Upper lobe of right lung (tissue), 1 donor: ENCODE measurements at regions not wholly inside any gene's neighbourhood (a gene's known extent, or its start where the extent isn't known, plus 50 kb on each side); places are given as distances from the start of the nearest gene placed in this dataset.

Experiments
- ATAC-seq: fragments of 200-7000 bp; cut with Tn5 transposase; one replicate; pipeline ENCODE4 v1.9.1; 2020; ENCODE audit warnings: mild to moderate bottlenecking, moderate library complexity
- DNase-seq: peaks from one replicate; pipeline ENCODE4 v3.0.0-alpha.2; 2020
- H3K27ac ChIP-seq: fragments of 200-600 bp; one replicate; pipeline ENCODE4 v1.8.0; 2022
- H3K27me3 ChIP-seq: fragments of 200-600 bp; one replicate; pipeline ENCODE4 v1.8.0; 2022; ENCODE audit warnings: mild to moderate bottlenecking
- H3K36me3 ChIP-seq: fragments of 200-600 bp; one replicate; pipeline ENCODE4 v1.8.0; 2022
- H3K4me1 ChIP-seq: fragments of 200-600 bp; one replicate; pipeline ENCODE4 v1.8.0; 2022
- H3K4me3 ChIP-seq: fragments of 200-600 bp; one replicate; pipeline ENCODE4 v1.8.0; 2022; ENCODE audit warnings: mild to moderate bottlenecking
- H3K9me3 ChIP-seq: fragments of 200-600 bp; one replicate; pipeline ENCODE4 v1.8.0; 2022
- intact Hi-C: fragments of 100-400 bp; cut with DNase I; formaldehyde crosslinking; loops from one replicate; pipeline ENCODE4 v1.11.0; 2022
- TF ChIP-seq, protein P1 (sequence below): fragments of 200-600 bp; IDR thresholded peaks from one replicate; pipeline ENCODE4 v1.8.0; 2022; ENCODE audit warnings: antibody characterized with exemption
- donor health status: DM: no; HTN: yes; CAD: no; lungs with severe emphysema.

DNA sequence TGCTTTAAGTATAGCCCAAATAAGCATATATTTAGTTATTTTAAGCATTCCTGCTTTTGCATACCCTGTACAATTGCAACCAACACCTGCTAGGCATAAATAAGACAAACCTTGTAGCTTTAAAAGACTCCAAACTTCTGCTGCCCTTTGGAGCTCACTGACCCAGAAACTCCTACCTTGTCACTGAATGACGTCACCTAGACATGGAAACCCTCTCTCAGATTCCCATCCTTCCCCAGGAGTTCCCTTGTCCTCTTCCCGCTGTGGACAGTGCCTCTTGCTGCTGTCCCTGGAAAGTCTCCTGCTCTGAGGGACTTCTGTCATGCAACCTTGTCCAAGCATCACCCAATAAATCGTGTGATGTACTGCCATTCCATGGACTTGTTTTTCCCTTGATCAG is 507.2 kb downstream of the GRXCR1 start:
- DNase-seq (no peak), ATAC-seq (no peak)
- TF ChIP-seq, protein P1, sequence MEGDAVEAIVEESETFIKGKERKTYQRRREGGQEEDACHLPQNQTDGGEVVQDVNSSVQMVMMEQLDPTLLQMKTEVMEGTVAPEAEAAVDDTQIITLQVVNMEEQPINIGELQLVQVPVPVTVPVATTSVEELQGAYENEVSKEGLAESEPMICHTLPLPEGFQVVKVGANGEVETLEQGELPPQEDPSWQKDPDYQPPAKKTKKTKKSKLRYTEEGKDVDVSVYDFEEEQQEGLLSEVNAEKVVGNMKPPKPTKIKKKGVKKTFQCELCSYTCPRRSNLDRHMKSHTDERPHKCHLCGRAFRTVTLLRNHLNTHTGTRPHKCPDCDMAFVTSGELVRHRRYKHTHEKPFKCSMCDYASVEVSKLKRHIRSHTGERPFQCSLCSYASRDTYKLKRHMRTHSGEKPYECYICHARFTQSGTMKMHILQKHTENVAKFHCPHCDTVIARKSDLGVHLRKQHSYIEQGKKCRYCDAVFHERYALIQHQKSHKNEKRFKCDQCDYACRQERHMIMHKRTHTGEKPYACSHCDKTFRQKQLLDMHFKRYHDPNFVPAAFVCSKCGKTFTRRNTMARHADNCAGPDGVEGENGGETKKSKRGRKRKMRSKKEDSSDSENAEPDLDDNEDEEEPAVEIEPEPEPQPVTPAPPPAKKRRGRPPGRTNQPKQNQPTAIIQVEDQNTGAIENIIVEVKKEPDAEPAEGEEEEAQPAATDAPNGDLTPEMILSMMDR = no peak
- H3K4me1 ChIP-seq = no peaks in the 10 kb centered on the region
- H3K27me3 ChIP-seq = no peaks in the 10 kb centered on the region
- H3K27ac ChIP-seq = no peak overlapping the region
- H3K36me3 ChIP-seq = no peaks in the 10 kb centered on the region
- intact Hi-C loops = no loop called here
- H3K4me3 ChIP-seq = no peak overlapping the region
- no peaks in the 10 kb centered on the region for H3K9me3 ChIP-seq

DNA sequence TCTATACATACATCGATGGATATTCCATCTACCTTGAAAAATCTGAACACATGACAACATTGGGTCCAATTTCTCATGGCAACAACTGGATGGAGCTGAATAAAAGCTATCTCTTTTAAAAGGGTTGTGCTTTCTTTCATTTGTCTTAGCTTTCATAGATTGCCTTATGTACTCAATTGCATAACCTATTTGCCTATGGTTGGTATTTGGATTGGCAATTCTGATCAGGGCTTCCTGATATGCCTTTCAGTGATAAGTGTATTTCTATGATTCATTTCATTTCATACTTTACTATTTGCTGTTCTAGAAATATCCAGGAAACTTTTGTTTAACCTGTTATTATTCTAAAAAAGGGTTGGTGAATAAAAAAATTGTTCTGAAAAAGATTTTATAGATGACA is 509.9 kb downstream of the GRXCR1 start:
- no peaks in the 10 kb centered on the region for H3K9me3 ChIP-seq

DNA sequence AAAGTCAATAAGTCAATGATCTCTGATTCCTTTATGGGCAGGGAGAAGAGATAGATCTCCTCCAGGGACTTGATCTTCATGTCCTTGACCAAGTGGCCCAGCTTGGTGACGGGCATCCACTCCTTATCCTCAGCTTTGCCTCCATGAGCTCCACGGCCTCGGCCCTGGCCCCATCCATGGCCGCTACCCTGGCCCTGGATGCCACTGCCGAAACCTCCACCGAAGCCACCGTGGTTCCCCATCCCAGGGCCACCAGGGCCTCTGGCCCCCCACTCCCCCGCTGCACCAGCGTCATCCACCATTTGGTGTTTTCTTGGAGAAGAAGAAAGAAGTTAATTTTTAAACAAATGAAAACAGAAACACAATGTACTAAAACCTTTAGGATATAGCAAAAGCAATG is 518.1 kb downstream of the GRXCR1 start:
- no peak for DNase-seq
- Histone ChIP-seq H3K27ac (no peak overlapping the region), H3K4me3 (no peak overlapping the region), H3K9me3 (no peaks in the 10 kb centered on the region), H3K4me1 (no peaks in the 10 kb centered on the region), H3K27me3 (no peaks in the 10 kb centered on the region), H3K36me3 (no peaks in the 10 kb centered on the region)
- TF ChIP-seq, protein P1 = no peak
- ATAC-seq = no peak
- intact Hi-C loops = no loop called here

More for the DNA sequence above, 509.9 kb downstream of the GRXCR1 start:
- ATAC-seq = no peak
- Histone ChIP-seq H3K27me3 (no peaks in the 10 kb centered on the region), H3K4me1 (no peaks in the 10 kb centered on the region), H3K4me3 (no peak overlapping the region), H3K36me3 (no peaks in the 10 kb centered on the region), H3K27ac (no peak overlapping the region)
- DNase-seq = no peak
- TF ChIP-seq, protein P1 = no peak
- intact Hi-C loops = no loop called here

DNA sequence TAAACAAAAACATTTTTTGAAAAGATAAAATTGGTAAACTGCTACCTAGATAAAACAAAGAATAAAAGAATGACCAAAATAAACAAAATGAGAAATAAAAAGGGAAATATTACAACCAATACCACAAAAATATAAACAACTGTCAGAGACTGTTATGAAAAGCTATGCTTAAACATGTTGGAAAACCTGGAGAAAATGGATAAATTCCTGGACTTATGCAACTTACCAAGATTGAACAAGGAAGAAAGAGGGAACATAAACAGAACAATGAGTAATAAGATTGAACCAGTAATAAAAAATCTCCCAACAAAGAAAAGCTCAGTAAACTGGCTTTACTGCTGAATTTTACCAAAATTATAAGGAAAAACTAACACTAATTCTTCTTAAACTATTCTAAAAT is 518.7 kb downstream of the GRXCR1 start:
- H3K27me3 ChIP-seq = no peaks in the 10 kb centered on the region
- ATAC-seq = no peak
- DNase-seq = no peak
- TF ChIP-seq, protein P1 = no peak
- H3K4me3 ChIP-seq = no peak overlapping the region
- H3K9me3 ChIP-seq = no peaks in the 10 kb centered on the region
- H3K27ac ChIP-seq = no peak overlapping the region
- intact Hi-C loops = no loop called here
- H3K4me1 ChIP-seq = no peaks in the 10 kb centered on the region
- H3K36me3 ChIP-seq = no peaks in the 10 kb centered on the region

DNA sequence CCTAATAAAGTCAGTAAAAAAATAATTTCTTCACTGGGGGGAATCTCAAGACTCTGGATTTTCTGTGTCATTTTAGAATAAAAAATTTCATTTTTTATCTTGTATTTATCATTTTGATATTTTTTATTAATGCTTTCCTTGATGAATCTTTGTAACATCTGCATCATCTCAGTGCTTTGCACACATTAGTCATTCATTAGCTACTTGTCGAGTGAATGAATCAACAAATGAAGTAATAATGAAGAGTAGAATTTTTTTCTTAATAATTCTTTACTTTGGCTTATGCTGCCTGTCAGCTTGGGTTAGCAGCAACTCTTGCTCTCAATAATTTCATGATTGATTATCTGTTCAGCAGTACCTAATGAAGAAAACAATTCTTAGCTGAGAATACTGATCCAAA is 530.8 kb downstream of the GRXCR1 start:
- DNase-seq = no peak
- ATAC-seq = no peak
- no peaks in the 10 kb centered on the region for H3K27me3 ChIP-seq
- no peaks in the 10 kb centered on the region for H3K4me1 ChIP-seq
- no peak overlapping the region for H3K4me3 ChIP-seq
- no peak overlapping the region for H3K27ac ChIP-seq
- H3K9me3 ChIP-seq = no peaks in the 10 kb centered on the region
- TF ChIP-seq, protein P1 = no peak
- intact Hi-C loops = no loop called here
- no peaks in the 10 kb centered on the region for H3K36me3 ChIP-seq

DNA sequence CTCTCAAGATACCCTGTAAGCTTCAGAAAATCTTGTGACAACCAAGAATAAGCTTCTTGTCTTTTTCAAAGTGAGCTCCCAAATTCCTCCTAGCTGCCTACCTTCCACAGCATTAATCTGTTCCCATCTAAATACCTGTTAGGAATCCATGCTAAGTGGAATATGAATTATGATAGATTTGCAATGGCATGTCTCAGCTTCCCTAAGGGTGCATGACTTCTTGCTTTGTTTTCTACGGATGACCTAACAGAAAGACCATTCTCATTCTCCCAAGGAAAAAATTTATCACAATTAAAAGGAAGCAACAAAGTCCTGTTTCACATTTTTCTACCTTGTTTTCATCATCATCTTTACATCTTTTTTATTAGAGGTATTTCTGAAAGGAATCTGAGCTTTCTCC is 532.7 kb downstream of the GRXCR1 start:
- intact Hi-C loops = no loop called here
- Histone ChIP-seq H3K27ac (no peak overlapping the region), H3K36me3 (no peaks in the 10 kb centered on the region), H3K27me3 (no peaks in the 10 kb centered on the region), H3K9me3 (no peaks in the 10 kb centered on the region), H3K4me3 (no peak overlapping the region), H3K4me1 (no peaks in the 10 kb centered on the region)
- ATAC-seq (no peak), DNase-seq (no peak)
- TF ChIP-seq, protein P1 = no peak
